Dendritic cell treated with granulocyte-macrophage colony-stimulating factor and Interleukin-4, amounts not matched to agents 40 ng/mL and 50 ng/mL, for 4 days (primary cell): ENCODE measurements at regions not wholly inside any gene's neighbourhood (a gene's known extent, or its start where the extent isn't known, plus 50 kb on each side); places are given as distances from the start of the nearest gene placed in this dataset.
"Not testable (repeated sequence)": the region's sequence is repeated elsewhere in the genome, so short reads cannot be mapped to it uniquely, and the experiment has no call there.

Experiments used
- H3K27ac Mint-ChIP-seq: one replicate; pipeline ENCODE4 v1.8.0; 2022; ENCODE audit warnings: mild to moderate bottlenecking, mixed read lengths
- H3K27me3 Mint-ChIP-seq: one replicate; pipeline ENCODE4 v1.8.0; 2022; ENCODE audit warnings: mild to moderate bottlenecking, mixed read lengths
- H3K36me3 Mint-ChIP-seq: one replicate; pipeline ENCODE4 v1.8.0; 2022; ENCODE audit warnings: low read depth, mixed read lengths
- H3K4me1 Mint-ChIP-seq: one replicate; pipeline ENCODE4 v1.8.0; 2022; ENCODE audit warnings: low read depth, mixed read lengths
- H3K4me3 Mint-ChIP-seq: one replicate; pipeline ENCODE4 v1.8.0; 2022; ENCODE audit warnings: mild to moderate bottlenecking, moderate library complexity, mixed read lengths
- H3K9me3 Mint-ChIP-seq: one replicate; pipeline ENCODE4 v1.8.0; 2022; ENCODE audit warnings: mixed read lengths
- intact Hi-C: fragments of 100-400 bp; cut with micrococcal nuclease; formaldehyde crosslinking; loops from one replicate; pipeline ENCODE4 v1.15.0; 2022

- intact Hi-C loops: no loop called here
- Mint-ChIP-seq H3K27ac (no peak overlapping the region), H3K4me3 (no peak overlapping the region), H3K4me1 (no peaks in the 10 kb centered on the region), H3K9me3 (no peaks in the 10 kb centered on the region), H3K27me3 (peaks cover 18% of the 10 kb centered on the region), H3K36me3 (no peaks in the 10 kb centered on the region)
Measured at GRCh38 chr11:112661146-112661545, 300.1 kb upstream of the NCAM1 start.

- peaks cover 2% of the 10 kb centered on the region for H3K9me3 Mint-ChIP-seq
- peaks cover 14% of the 10 kb centered on the region for H3K27me3 Mint-ChIP-seq
- H3K4me3 Mint-ChIP-seq: no peak overlapping the region
- H3K27ac Mint-ChIP-seq: no peak overlapping the region
- H3K4me1 Mint-ChIP-seq: no peaks in the 10 kb centered on the region
- intact Hi-C loops: no loop called here
- no peaks in the 10 kb centered on the region for H3K36me3 Mint-ChIP-seq
Measured at GRCh38 chr11:112661571-112661970, 299.6 kb upstream of the NCAM1 start.

- Mint-ChIP-seq H3K4me3 (no peak overlapping the region), H3K36me3 (no peaks in the 10 kb centered on the region), H3K27me3 (peaks cover 14% of the 10 kb centered on the region), H3K9me3 (peaks cover 8% of the 10 kb centered on the region), H3K27ac (no peak overlapping the region), H3K4me1 (no peaks in the 10 kb centered on the region)
- intact Hi-C loops: no loop called here
Measured at GRCh38 chr11:112662554-112662953, 298.7 kb upstream of the NCAM1 start.

- H3K36me3 Mint-ChIP-seq: no peaks in the 10 kb centered on the region
- H3K9me3 Mint-ChIP-seq: peaks cover 8% of the 10 kb centered on the region
- peaks cover 14% of the 10 kb centered on the region for H3K27me3 Mint-ChIP-seq
- intact Hi-C loops: no loop called here
- H3K4me3 Mint-ChIP-seq: no peak overlapping the region
- H3K4me1 Mint-ChIP-seq: no peaks in the 10 kb centered on the region
- no peak overlapping the region for H3K27ac Mint-ChIP-seq
Measured at GRCh38 chr11:112663947-112664634, 297.1 kb upstream of the NCAM1 start.

GRCh38 chr11:112665291-112665690 is 295.9 kb upstream of the NCAM1 start:
- H3K9me3 Mint-ChIP-seq: peaks cover 8% of the 10 kb centered on the region
- no peaks in the 10 kb centered on the region for H3K36me3 Mint-ChIP-seq
- peaks cover 14% of the 10 kb centered on the region for H3K27me3 Mint-ChIP-seq
- intact Hi-C loops: no loop called here
- H3K4me1 Mint-ChIP-seq: no peaks in the 10 kb centered on the region
- no peak overlapping the region for H3K4me3 Mint-ChIP-seq
- no peak overlapping the region for H3K27ac Mint-ChIP-seq

GRCh38 chr11:112666253-112666652 is 295.0 kb upstream of the NCAM1 start:
- peaks cover 14% of the 10 kb centered on the region for H3K27me3 Mint-ChIP-seq
- intact Hi-C loops: no loop called here
- H3K4me1 Mint-ChIP-seq: peaks cover 5% of the 10 kb centered on the region
- no peak overlapping the region for H3K4me3 Mint-ChIP-seq
- H3K36me3 Mint-ChIP-seq: no peaks in the 10 kb centered on the region
- H3K27ac Mint-ChIP-seq: no peak overlapping the region
- peaks cover 8% of the 10 kb centered on the region for H3K9me3 Mint-ChIP-seq

- H3K27me3 Mint-ChIP-seq: peaks cover 10% of the 10 kb centered on the region
- H3K4me3 Mint-ChIP-seq: no peak overlapping the region
- H3K9me3 Mint-ChIP-seq: peaks cover 8% of the 10 kb centered on the region
- no peaks in the 10 kb centered on the region for H3K36me3 Mint-ChIP-seq
- H3K4me1 Mint-ChIP-seq: peaks cover 8% of the 10 kb centered on the region
- intact Hi-C loops: no loop called here
- H3K27ac Mint-ChIP-seq: no peak overlapping the region
Measured at GRCh38 chr11:112670806-112671570, 290.2 kb upstream of the NCAM1 start.

GRCh38 chr11:112673401-112673800 is 287.8 kb upstream of the NCAM1 start:
- intact Hi-C loops, H3K36me3 Mint-ChIP-seq, H3K27ac Mint-ChIP-seq: not testable (repeated sequence)

GRCh38 chr11:112685111-112685510 is 276.1 kb upstream of the NCAM1 start:
- Mint-ChIP-seq H3K36me3 (no peaks in the 10 kb centered on the region), H3K4me3 (no peak overlapping the region), H3K4me1 (peaks cover 12% of the 10 kb centered on the region), H3K9me3 (peaks cover 17% of the 10 kb centered on the region), H3K27me3 (no peaks in the 10 kb centered on the region), H3K27ac (no peak overlapping the region)
- intact Hi-C loops: no loop called here

More at GRCh38 chr11:112673401-112673800, 287.8 kb upstream of the NCAM1 start:
- H3K4me3 Mint-ChIP-seq, H3K4me1 Mint-ChIP-seq, H3K9me3 Mint-ChIP-seq: not testable (repeated sequence)
- H3K27me3 Mint-ChIP-seq: peaks cover 15% of the 10 kb centered on the region

GRCh38 chr11:112689851-112690250 is 271.4 kb upstream of the NCAM1 start:
- Mint-ChIP-seq H3K36me3 (no peaks in the 10 kb centered on the region), H3K27me3 (no peaks in the 10 kb centered on the region), H3K4me1 (peaks cover 18% of the 10 kb centered on the region), H3K9me3 (peaks cover 8% of the 10 kb centered on the region), H3K4me3 (no peak overlapping the region), H3K27ac (no peak overlapping the region)
- intact Hi-C loops: no loop called here

GRCh38 chr11:112693781-112694180 is 267.4 kb upstream of the NCAM1 start:
- Mint-ChIP-seq H3K27me3 (peaks cover 7% of the 10 kb centered on the region), H3K27ac (no peak overlapping the region), H3K9me3 (no peaks in the 10 kb centered on the region), H3K36me3 (no peaks in the 10 kb centered on the region), H3K4me1 (peaks cover 11% of the 10 kb centered on the region), H3K4me3 (no peak overlapping the region)
- intact Hi-C loops: no loop called here

GRCh38 chr11:112694245-112694644 is 267.0 kb upstream of the NCAM1 start:
- Mint-ChIP-seq H3K4me1 (peaks cover 11% of the 10 kb centered on the region), H3K27ac (no peak overlapping the region), H3K4me3 (no peak overlapping the region), H3K27me3 (peaks cover 10% of the 10 kb centered on the region), H3K9me3 (no peaks in the 10 kb centered on the region), H3K36me3 (no peaks in the 10 kb centered on the region)
- intact Hi-C loops: no loop called here

GRCh38 chr11:112694813-112695212 is 266.4 kb upstream of the NCAM1 start:
- Mint-ChIP-seq H3K9me3 (no peaks in the 10 kb centered on the region), H3K27me3 (peaks cover 13% of the 10 kb centered on the region), H3K4me3 (no peak overlapping the region), H3K4me1 (peaks cover 11% of the 10 kb centered on the region), H3K27ac (no peak overlapping the region), H3K36me3 (no peaks in the 10 kb centered on the region)
- intact Hi-C loops: no loop called here

- Mint-ChIP-seq H3K4me1 (peaks cover 11% of the 10 kb centered on the region), H3K27ac (no peak overlapping the region), H3K27me3 (peaks cover 18% of the 10 kb centered on the region), H3K4me3 (no peak overlapping the region), H3K9me3 (peaks cover 12% of the 10 kb centered on the region), H3K36me3 (no peaks in the 10 kb centered on the region)
- intact Hi-C loops: no loop called here
Measured at GRCh38 chr11:112697391-112698178, 263.6 kb upstream of the NCAM1 start.
